Midbrain (tissue), 1 donor: ENCODE measurements at regions not wholly inside any gene's neighbourhood (a gene's known extent, or its start where the extent isn't known, plus 50 kb on each side); places are given as distances from the start of the nearest gene placed in this dataset.
"Not testable (repeated sequence)": the region's sequence is repeated elsewhere in the genome, so short reads cannot be mapped to it uniquely, and the experiment has no call there.

Source experiments
- DNase-seq: peaks from one replicate; lab custom pipeline; 2025; lab: John Stamatoyannopoulos, UW

- DNase-seq, result no peak
These were observed 186.3 kb upstream of the VSTM2A start for GRCh38 chr7:54355842-54356241.

- DNase-seq, result no peak
These were observed 181.9 kb upstream of the VSTM2A start for GRCh38 chr7:54360075-54360840.

GRCh38 chr7:54390565-54390964 lies 151.6 kb upstream of the VSTM2A start:
- DNase-seq, result no peak

GRCh38 chr7:54392935-54393334 lies 149.2 kb upstream of the VSTM2A start:
- no peak for DNase-seq

GRCh38 chr7:54394834-54395233 lies 147.3 kb upstream of the VSTM2A start:
- no peak for DNase-seq

- no peak for DNase-seq
These were observed 144.2 kb upstream of the VSTM2A start for GRCh38 chr7:54397836-54398612.

GRCh38 chr7:54398863-54399262 lies 143.3 kb upstream of the VSTM2A start:
- DNase-seq, result no peak

GRCh38 chr7:54409917-54410316 lies 132.3 kb upstream of the VSTM2A start:
- DNase-seq, result no peak

GRCh38 chr7:54416678-54417077 lies 125.5 kb upstream of the VSTM2A start:
- DNase-seq, result no peak

- no peak for DNase-seq
These were observed 123.0 kb upstream of the VSTM2A start for GRCh38 chr7:54419209-54419608.

GRCh38 chr7:54426406-54426805 lies 115.8 kb upstream of the VSTM2A start:
- no peak for DNase-seq

- DNase-seq, result no peak
These were observed 113.1 kb upstream of the VSTM2A start for GRCh38 chr7:54429111-54429510.

- DNase-seq, result no peak
These were observed 102.8 kb upstream of the VSTM2A start for GRCh38 chr7:54439391-54439790.

- not testable (repeated sequence) for DNase-seq
These were observed 98.0 kb upstream of the VSTM2A start for GRCh38 chr7:54444046-54444686.

- DNase-seq, result not testable (repeated sequence)
These were observed 89.0 kb upstream of the VSTM2A start for GRCh38 chr7:54453168-54453567.

GRCh38 chr7:54454700-54455099 lies 87.5 kb upstream of the VSTM2A start:
- DNase-seq, result not testable (repeated sequence)

- no peak for DNase-seq
These were observed 77.1 kb upstream of the VSTM2A start for GRCh38 chr7:54465095-54465494.

GRCh38 chr7:54469740-54470139 lies 72.4 kb upstream of the VSTM2A start:
- DNase-seq, result no peak

- DNase-seq, result no peak
These were observed 65.6 kb upstream of the VSTM2A start for GRCh38 chr7:54476609-54477008.

- DNase-seq, result no peak
These were observed 65.1 kb upstream of the VSTM2A start for GRCh38 chr7:54477083-54477482.

- no peak for DNase-seq
These were observed 58.7 kb upstream of the VSTM2A start for GRCh38 chr7:54483523-54483922.

GRCh38 chr7:54485044-54485443 lies 57.1 kb upstream of the VSTM2A start:
- no peak for DNase-seq
